ENCODE measurements at regions not wholly inside any gene's neighbourhood (a gene's known extent, or its start where the extent isn't known, plus 50 kb on each side); places are given as distances from the start of the nearest gene placed in this dataset.

DNA sequence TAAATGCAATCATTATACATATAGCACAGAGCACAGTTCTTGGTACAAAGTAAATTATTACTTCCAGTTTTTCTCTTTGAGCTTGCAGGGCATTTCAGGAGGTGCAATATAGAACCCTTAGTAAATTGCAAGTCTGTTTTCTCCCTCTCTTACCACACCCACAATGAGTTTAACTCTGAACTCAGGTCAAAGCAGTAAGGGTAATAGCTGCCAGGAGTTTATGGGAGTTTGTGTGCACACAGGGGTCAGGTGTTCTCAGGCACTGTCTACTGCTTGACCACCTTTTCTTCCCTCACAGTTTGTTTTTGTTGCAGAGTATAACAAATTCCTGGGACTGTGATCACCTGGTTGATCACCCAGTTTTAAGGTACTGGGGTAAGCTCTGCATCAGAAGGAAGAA is 478.5 kb upstream of the TENM4 start:
- no peak overlapping the region for H3K27ac ChIP-seq (ENCODE audit: low read length)
- ChIA-PET CTCF (no interaction called here), POLR2A (no interaction called here)
- BruUV-seq (replicated peaks): no TSS peak
- no peak for DNase-seq (ENCODE audit: low read depth, low spot score)
- no peak for ATAC-seq
- H3K4me3 ChIP-seq (ENCODE audit: low read depth in 2 of 2, low read length in 2 of 2): no peak overlapping the region
- no peak for TF ChIP-seq TCF7L2 (IDR thresholded peaks at IDR 0.05; ENCODE audit: low read depth, low read length)
- TF ChIP-seq, protein P1, sequence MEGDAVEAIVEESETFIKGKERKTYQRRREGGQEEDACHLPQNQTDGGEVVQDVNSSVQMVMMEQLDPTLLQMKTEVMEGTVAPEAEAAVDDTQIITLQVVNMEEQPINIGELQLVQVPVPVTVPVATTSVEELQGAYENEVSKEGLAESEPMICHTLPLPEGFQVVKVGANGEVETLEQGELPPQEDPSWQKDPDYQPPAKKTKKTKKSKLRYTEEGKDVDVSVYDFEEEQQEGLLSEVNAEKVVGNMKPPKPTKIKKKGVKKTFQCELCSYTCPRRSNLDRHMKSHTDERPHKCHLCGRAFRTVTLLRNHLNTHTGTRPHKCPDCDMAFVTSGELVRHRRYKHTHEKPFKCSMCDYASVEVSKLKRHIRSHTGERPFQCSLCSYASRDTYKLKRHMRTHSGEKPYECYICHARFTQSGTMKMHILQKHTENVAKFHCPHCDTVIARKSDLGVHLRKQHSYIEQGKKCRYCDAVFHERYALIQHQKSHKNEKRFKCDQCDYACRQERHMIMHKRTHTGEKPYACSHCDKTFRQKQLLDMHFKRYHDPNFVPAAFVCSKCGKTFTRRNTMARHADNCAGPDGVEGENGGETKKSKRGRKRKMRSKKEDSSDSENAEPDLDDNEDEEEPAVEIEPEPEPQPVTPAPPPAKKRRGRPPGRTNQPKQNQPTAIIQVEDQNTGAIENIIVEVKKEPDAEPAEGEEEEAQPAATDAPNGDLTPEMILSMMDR (IDR thresholded peaks at IDR 0.05): no peak
- no peak for TF ChIP-seq SIN3A (IDR thresholded peaks at IDR 0.05; ENCODE audit: borderline replicate concordance, insufficient read depth, low read depth, low read length)
- TF ChIP-seq POLR2AphosphoS5 (IDR thresholded peaks at IDR 0.05; ENCODE audit: low read depth, low read length): no peak
- TF ChIP-seq, protein P2, sequence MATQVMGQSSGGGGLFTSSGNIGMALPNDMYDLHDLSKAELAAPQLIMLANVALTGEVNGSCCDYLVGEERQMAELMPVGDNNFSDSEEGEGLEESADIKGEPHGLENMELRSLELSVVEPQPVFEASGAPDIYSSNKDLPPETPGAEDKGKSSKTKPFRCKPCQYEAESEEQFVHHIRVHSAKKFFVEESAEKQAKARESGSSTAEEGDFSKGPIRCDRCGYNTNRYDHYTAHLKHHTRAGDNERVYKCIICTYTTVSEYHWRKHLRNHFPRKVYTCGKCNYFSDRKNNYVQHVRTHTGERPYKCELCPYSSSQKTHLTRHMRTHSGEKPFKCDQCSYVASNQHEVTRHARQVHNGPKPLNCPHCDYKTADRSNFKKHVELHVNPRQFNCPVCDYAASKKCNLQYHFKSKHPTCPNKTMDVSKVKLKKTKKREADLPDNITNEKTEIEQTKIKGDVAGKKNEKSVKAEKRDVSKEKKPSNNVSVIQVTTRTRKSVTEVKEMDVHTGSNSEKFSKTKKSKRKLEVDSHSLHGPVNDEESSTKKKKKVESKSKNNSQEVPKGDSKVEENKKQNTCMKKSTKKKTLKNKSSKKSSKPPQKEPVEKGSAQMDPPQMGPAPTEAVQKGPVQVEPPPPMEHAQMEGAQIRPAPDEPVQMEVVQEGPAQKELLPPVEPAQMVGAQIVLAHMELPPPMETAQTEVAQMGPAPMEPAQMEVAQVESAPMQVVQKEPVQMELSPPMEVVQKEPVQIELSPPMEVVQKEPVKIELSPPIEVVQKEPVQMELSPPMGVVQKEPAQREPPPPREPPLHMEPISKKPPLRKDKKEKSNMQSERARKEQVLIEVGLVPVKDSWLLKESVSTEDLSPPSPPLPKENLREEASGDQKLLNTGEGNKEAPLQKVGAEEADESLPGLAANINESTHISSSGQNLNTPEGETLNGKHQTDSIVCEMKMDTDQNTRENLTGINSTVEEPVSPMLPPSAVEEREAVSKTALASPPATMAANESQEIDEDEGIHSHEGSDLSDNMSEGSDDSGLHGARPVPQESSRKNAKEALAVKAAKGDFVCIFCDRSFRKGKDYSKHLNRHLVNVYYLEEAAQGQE (IDR thresholded peaks at IDR 0.05; ENCODE audit: insufficient read depth in 1 of 2, low read depth in 2 of 2, low read length in 1 of 2): no peak
- no peaks in the 10 kb centered on the region for H3K27me3 ChIP-seq (ENCODE audit: control insufficient read depth, insufficient read depth, low read length)
- peaks cover 5% of the 10 kb centered on the region; the same call in 1 of the 2 replicates for H3K9me3 ChIP-seq (ENCODE audit: control insufficient read depth, insufficient read depth, low read depth, low read length)
- no peaks in the 10 kb centered on the region for H3K36me3 ChIP-seq (ENCODE audit: control insufficient read depth, insufficient read depth, low read length)
- in situ Hi-C loops (cut with HindIII; ENCODE audit: low pct_unique_long_range_greater_than_20kb, low sequenced_read_pairs): no loop called here
- no peaks in the 10 kb centered on the region for H3K4me1 ChIP-seq (ENCODE audit: control insufficient read depth, insufficient read depth, low read length)
- intact Hi-C loops (cut with micrococcal nuclease; ENCODE audit: unreplicated experiment): no loop called here

DNA sequence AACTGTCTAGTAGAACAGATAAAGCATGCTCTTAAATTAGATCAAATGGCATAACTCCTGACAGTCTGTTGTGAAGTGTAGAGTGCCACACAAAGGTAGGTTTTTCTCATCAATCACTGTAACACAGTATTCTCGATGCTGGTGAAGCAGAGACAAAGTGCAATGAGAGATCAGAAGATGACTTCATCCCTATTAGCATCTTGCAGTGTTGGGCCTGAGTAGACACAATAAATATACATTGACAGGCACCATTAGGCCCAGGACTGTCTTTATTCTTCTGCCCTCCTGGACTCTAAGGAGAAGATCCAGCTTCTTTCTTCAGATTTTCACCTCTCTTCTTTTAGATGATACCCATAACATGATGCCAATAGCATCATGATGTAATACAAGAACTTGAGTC is 478.0 kb upstream of the TENM4 start:
- TF ChIP-seq, protein P2 (IDR thresholded peaks at IDR 0.05; ENCODE audit: insufficient read depth in 1 of 2, low read depth in 2 of 2, low read length in 1 of 2): no peak
- TF ChIP-seq POLR2AphosphoS5 (IDR thresholded peaks at IDR 0.05; ENCODE audit: low read depth, low read length) (no peak), SIN3A (IDR thresholded peaks at IDR 0.05; ENCODE audit: borderline replicate concordance, insufficient read depth, low read depth, low read length) (no peak), TCF7L2 (IDR thresholded peaks at IDR 0.05; ENCODE audit: low read depth, low read length) (no peak)
- TF ChIP-seq, protein P1 (IDR thresholded peaks at IDR 0.05): no peak
- Histone ChIP-seq H3K36me3 (ENCODE audit: control insufficient read depth, insufficient read depth, low read length) (no peaks in the 10 kb centered on the region), H3K27ac (ENCODE audit: low read length) (no peak overlapping the region), H3K4me1 (ENCODE audit: control insufficient read depth, insufficient read depth, low read length) (no peaks in the 10 kb centered on the region), H3K4me3 (ENCODE audit: low read depth in 2 of 2, low read length in 2 of 2) (no peak overlapping the region), H3K27me3 (ENCODE audit: control insufficient read depth, insufficient read depth, low read length) (no peaks in the 10 kb centered on the region), H3K9me3 (ENCODE audit: control insufficient read depth, insufficient read depth, low read depth, low read length) (0 out of 2 replicates have a peak, but pooled peaks cover 4% of the 10 kb centered on the region)
- ChIA-PET CTCF (no interaction called here), POLR2A (no interaction called here)
- in situ Hi-C loops (cut with HindIII; ENCODE audit: low pct_unique_long_range_greater_than_20kb, low sequenced_read_pairs): no loop called here
- BruUV-seq (replicated peaks): no TSS peak
- DNase-seq (ENCODE audit: low read depth, low spot score): no peak
- intact Hi-C loops (cut with micrococcal nuclease; ENCODE audit: unreplicated experiment): no loop called here
- no peak for ATAC-seq

Measured in Panc1 (cell line).